ENCODE measurements at regions not wholly inside any gene's neighbourhood (a gene's known extent, or its start where the extent isn't known, plus 50 kb on each side); places are given as distances from the start of the nearest gene placed in this dataset.

GRCh38 chr4:181739031-181739430 lies 504.2 kb upstream of the TENM3 start:
- H3K4me3 ChIP-seq (ENCODE audit: low read length), result no peak overlapping the region
- TF ChIP-seq CTCF (conservative IDR thresholded peaks at IDR 0.05; ENCODE audit: low read depth, low read length), result no peak
- DNase-seq (ENCODE audit: low read depth), result no peak

- TF ChIP-seq CTCF (conservative IDR thresholded peaks at IDR 0.05; ENCODE audit: low read depth, low read length), result no peak
- no peak for DNase-seq (ENCODE audit: low read depth)
These were observed 501.7 kb upstream of the TENM3 start for GRCh38 chr4:181741513-181741912.

GRCh38 chr4:181745933-181746625 lies 497.1 kb upstream of the TENM3 start:
- no peak for TF ChIP-seq CTCF (conservative IDR thresholded peaks at IDR 0.05; ENCODE audit: low read depth, low read length)
- DNase-seq (ENCODE audit: low read depth), result no peak
- no peak overlapping the region for H3K4me3 ChIP-seq (ENCODE audit: low read length)

More at GRCh38 chr4:181741513-181741912, 501.7 kb upstream of the TENM3 start:
- no peak overlapping the region for H3K4me3 ChIP-seq (ENCODE audit: low read length)

- no peak for DNase-seq (ENCODE audit: low read depth)
- no peak for TF ChIP-seq CTCF (conservative IDR thresholded peaks at IDR 0.05; ENCODE audit: low read depth, low read length)
- no peak overlapping the region for H3K4me3 ChIP-seq (ENCODE audit: low read length)
These were observed 494.6 kb upstream of the TENM3 start for GRCh38 chr4:181748581-181748980.

GRCh38 chr4:181752516-181752915 lies 490.7 kb upstream of the TENM3 start:
- DNase-seq (ENCODE audit: low read depth), result no peak
- H3K4me3 ChIP-seq (ENCODE audit: low read length), result no peak overlapping the region
- TF ChIP-seq CTCF (conservative IDR thresholded peaks at IDR 0.05; ENCODE audit: low read depth, low read length), result no peak

- DNase-seq (ENCODE audit: low read depth), result no peak
- no peak for TF ChIP-seq CTCF (conservative IDR thresholded peaks at IDR 0.05; ENCODE audit: low read depth, low read length)
- H3K4me3 ChIP-seq (ENCODE audit: low read length), result no peak overlapping the region
These were observed 490.0 kb upstream of the TENM3 start for GRCh38 chr4:181753207-181753606.

GRCh38 chr4:181755846-181756245 lies 487.4 kb upstream of the TENM3 start:
- TF ChIP-seq CTCF (conservative IDR thresholded peaks at IDR 0.05; ENCODE audit: low read depth, low read length), result no peak
- DNase-seq (ENCODE audit: low read depth), result no peak

More at GRCh38 chr4:181755846-181756245, 487.4 kb upstream of the TENM3 start:
- H3K4me3 ChIP-seq (ENCODE audit: low read length), result no peak overlapping the region

All from retinal pigment epithelial cell (primary cell).